Muscle layer of duodenum (tissue), 2 donors: ENCODE measurements at regions not wholly inside any gene's neighbourhood (a gene's known extent, or its start where the extent isn't known, plus 50 kb on each side); places are given as distances from the start of the nearest gene placed in this dataset.
"Not testable (repeated sequence)": the region's sequence is repeated elsewhere in the genome, so short reads cannot be mapped to it uniquely, and the experiment has no call there.

Experiments
- H3K27ac ChIP-seq: one replicate; pipeline ENCODE4 v1.7.0; 2013; ENCODE audit warnings: mild to moderate bottlenecking, low read length
- H3K27me3 ChIP-seq: one replicate; pipeline ENCODE4 v1.7.0; 2013; ENCODE audit warnings: low read depth, mild to moderate bottlenecking, control low read depth, low read length
- H3K36me3 ChIP-seq, 2 donors: one replicate each; pipeline ENCODE4 v1.7.0; 2013; ENCODE audit warnings: low read length in 2 of 2, control low read depth in 1 of 2, mild to moderate bottlenecking in 1 of 2; ENCODE audit not compliant: insufficient read depth in 2 of 2, control insufficient read depth in 1 of 2
- H3K4me1 ChIP-seq, 2 donors: one replicate each; pipeline ENCODE4 v1.7.0; 2013; ENCODE audit warnings: low read length in 2 of 2, mild to moderate bottlenecking in 2 of 2, control low read depth in 1 of 2, moderate library complexity in 1 of 2; ENCODE audit not compliant: insufficient read depth in 2 of 2, control insufficient read depth in 1 of 2
- H3K4me3 ChIP-seq, 2 donors: one replicate each; pipeline ENCODE4 v1.7.0; 2013; ENCODE audit warnings: low read length in 2 of 2, low read depth in 1 of 2, mild to moderate bottlenecking in 1 of 2
- H3K9me3 ChIP-seq, 2 donors: one replicate each; pipeline ENCODE4 v1.7.0; 2013; ENCODE audit warnings: low read length in 2 of 2, control low read depth in 1 of 2, mild to moderate bottlenecking in 1 of 2; ENCODE audit not compliant: control insufficient read depth in 1 of 2
- donor health status: healthy.

GRCh38 chr16:26396511-26397235 is 670.1 kb upstream of the C16orf82 start:
- no peaks in the 10 kb centered on the region for H3K27me3 ChIP-seq
- no peak overlapping the region for H3K27ac ChIP-seq

DNA sequence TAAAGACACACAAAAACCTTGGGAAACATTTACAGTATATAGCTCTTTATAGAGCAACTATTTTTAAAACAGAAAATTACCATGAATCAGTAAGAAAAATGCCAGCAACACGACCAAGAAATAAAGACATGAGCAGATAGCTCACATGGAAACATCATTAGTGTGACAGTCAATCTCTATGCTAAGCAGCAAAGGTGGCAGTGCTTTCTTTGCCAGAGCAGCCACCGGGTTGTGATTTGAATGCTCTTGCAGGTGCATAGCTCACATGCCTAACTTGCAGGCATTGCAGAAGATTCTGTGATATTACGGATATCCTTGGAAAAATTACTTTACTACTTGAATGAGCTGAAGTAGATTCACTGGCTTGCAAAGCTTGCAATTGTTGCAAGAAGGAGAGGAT is 652.9 kb upstream of the C16orf82 start:
- H3K27me3 ChIP-seq: no peaks in the 10 kb centered on the region
- H3K27ac ChIP-seq: no peak overlapping the region
- no peak overlapping the region for H3K4me3 ChIP-seq
- no peaks in the 10 kb centered on the region for H3K9me3 ChIP-seq
- no peaks in the 10 kb centered on the region for H3K36me3 ChIP-seq
- H3K4me1 ChIP-seq: no peaks in the 10 kb centered on the region

More at GRCh38 chr16:26396511-26397235, 670.1 kb upstream of the C16orf82 start:
- no peaks in the 10 kb centered on the region for H3K36me3 ChIP-seq
- H3K9me3 ChIP-seq: peaks cover 3 to 5% of the 10 kb centered on the region in 2 donors
- no peak overlapping the region for H3K4me3 ChIP-seq
- no peaks in the 10 kb centered on the region for H3K4me1 ChIP-seq

DNA sequence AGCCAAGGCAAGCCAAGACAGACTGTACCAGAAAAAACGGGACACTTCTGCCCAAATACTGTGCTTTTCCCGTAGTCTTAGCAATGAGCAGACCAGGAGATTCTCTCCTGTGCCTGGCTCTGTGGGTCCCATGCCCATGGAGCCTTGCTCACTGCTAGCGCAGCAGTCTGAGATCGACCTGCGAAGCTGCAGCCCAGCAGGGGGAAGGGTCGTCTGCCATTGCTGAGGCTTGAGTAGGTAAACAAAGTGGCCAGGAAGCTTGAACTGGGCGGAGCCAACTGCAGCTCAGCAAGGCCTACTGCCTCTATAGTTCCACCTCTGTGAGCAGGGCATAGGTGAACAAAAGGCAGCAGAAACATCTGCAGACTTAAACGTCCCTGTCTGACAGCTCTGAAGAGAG is 647.3 kb upstream of the C16orf82 start:
- not testable (repeated sequence) for H3K36me3 ChIP-seq, H3K27me3 ChIP-seq, H3K27ac ChIP-seq, H3K4me1 ChIP-seq, H3K9me3 ChIP-seq, H3K4me3 ChIP-seq

DNA sequence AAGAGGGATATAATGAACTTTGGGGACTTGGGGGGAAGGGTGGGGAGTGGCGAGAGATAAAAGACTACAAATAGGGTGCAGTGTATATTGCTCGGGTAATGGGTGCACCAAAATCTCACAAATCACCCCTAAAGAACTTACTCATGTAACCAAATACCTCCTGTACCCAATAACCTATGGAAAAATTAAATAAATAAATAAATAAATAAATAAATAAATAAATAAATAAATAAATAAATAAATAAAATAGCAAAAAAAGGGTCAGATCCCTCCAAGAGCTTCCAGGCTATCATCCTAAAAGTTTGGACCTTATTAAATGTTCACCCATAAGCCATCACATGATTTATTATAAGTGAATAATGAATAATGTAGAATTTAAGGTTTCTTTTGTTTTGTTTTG is 636.1 kb upstream of the C16orf82 start:
- Histone ChIP-seq H3K36me3 (no peaks in the 10 kb centered on the region), H3K27ac (no peak overlapping the region), H3K27me3 (no peaks in the 10 kb centered on the region), H3K4me3 (no peak overlapping the region), H3K4me1 (no peaks in the 10 kb centered on the region), H3K9me3 (no peaks in the 10 kb centered on the region)

DNA sequence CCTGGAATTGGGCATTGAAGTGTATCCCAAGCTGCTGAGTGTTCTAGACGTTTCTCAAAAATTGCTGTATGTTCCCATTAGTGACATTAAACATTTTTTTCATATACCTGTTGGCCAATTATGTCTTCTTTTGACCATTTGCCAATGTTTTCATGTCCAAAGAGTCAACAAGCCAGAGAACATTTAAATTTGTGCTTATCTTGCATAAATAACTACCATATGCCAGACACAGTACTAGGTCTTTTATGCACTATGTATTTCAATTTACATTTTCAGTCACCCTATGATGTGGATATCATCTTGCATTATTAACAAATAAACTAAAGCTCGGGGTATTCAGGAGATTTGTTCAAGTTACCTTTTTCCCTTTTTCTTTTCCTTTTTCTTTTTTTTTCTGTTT is 632.9 kb upstream of the C16orf82 start:
- H3K27ac ChIP-seq: no peak overlapping the region
- no peaks in the 10 kb centered on the region for H3K4me1 ChIP-seq
- no peak overlapping the region for H3K4me3 ChIP-seq
- H3K9me3 ChIP-seq: no peaks in the 10 kb centered on the region
- no peaks in the 10 kb centered on the region for H3K27me3 ChIP-seq
- H3K36me3 ChIP-seq: no peaks in the 10 kb centered on the region

DNA sequence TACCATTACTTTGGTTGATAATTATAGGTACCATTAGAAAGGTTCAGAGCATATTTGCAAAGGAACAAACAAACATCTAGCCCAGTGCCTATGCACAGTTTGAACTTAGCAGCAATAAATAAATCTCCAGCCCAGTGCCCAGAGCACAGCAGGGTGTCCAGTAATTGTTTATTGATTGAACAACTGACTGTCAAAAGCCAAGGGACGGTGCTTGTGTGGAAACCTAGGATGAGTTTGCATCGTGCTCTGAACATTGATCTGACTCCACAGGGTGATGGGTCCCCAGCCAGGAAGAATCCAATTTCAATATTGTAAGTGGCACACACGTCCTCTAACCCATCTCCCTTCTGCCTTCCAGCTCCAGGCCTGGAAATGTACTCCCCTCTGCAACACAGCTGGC is 625.5 kb upstream of the C16orf82 start:
- no peaks in the 10 kb centered on the region for H3K9me3 ChIP-seq
- H3K4me1 ChIP-seq: no peaks in the 10 kb centered on the region
- H3K27ac ChIP-seq: no peak overlapping the region
- H3K4me3 ChIP-seq: no peak overlapping the region
- H3K27me3 ChIP-seq: no peaks in the 10 kb centered on the region
- no peaks in the 10 kb centered on the region for H3K36me3 ChIP-seq

- H3K9me3 ChIP-seq: no peaks in the 10 kb centered on the region
- no peaks in the 10 kb centered on the region for H3K36me3 ChIP-seq
- no peak overlapping the region for H3K4me3 ChIP-seq
- H3K27me3 ChIP-seq: no peaks in the 10 kb centered on the region
- H3K4me1 ChIP-seq: no peaks in the 10 kb centered on the region
- no peak overlapping the region for H3K27ac ChIP-seq
Observed at GRCh38 chr16:26442321-26442720, 624.4 kb upstream of the C16orf82 start.

GRCh38 chr16:26447570-26447969 is 619.2 kb upstream of the C16orf82 start:
- Histone ChIP-seq H3K4me3 (no peak overlapping the region), H3K27ac (no peak overlapping the region), H3K36me3 (no peaks in the 10 kb centered on the region), H3K9me3 (peaks cover 0 to 6% of the 10 kb centered on the region in 2 donors), H3K27me3 (no peaks in the 10 kb centered on the region), H3K4me1 (no peaks in the 10 kb centered on the region)

DNA sequence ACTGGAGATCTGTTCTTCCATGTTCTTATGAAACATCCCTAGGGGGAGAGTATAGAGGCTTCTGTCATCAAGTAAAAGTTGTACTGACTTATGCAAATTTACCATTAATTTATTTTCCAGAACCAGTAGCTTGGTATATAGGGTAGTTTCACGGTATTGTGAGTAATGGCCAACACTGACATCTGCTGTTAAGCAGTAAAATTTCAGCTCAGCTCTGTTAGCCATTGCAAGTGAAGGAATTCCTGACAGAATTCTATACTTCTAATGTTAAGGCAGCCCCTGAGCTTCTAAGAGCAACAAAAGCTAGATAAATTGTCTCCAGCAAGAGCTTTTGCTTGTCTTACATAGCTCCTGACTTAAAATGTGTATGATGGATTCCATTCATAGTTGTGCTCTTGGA is 613.5 kb upstream of the C16orf82 start:
- Histone ChIP-seq H3K27ac (no peak overlapping the region), H3K36me3 (no peaks in the 10 kb centered on the region), H3K27me3 (no peaks in the 10 kb centered on the region), H3K4me1 (no peaks in the 10 kb centered on the region), H3K4me3 (no peak overlapping the region), H3K9me3 (no peaks in the 10 kb centered on the region)

DNA sequence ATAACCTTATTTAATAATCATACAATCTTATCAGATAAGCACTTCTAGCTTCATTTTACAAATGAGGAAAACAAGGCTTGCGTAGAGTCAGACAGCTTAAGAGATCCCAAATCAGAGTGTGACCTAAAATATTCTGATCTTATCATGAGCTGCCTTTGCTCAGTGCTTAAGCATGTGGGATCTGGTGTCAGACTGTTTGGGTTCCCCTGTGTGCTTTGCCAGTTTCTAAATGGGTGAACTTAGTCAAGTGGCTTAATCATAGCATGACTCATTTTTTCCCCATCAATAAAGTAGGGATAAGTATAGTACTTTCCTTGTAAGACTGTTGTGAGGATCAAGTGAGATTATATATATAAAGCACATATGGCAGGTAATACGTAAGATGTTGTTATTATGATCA is 612.6 kb upstream of the C16orf82 start:
- H3K27ac ChIP-seq: no peak overlapping the region
- H3K9me3 ChIP-seq: no peaks in the 10 kb centered on the region
- no peaks in the 10 kb centered on the region for H3K4me1 ChIP-seq
- H3K4me3 ChIP-seq: no peak overlapping the region
- no peaks in the 10 kb centered on the region for H3K27me3 ChIP-seq
- no peaks in the 10 kb centered on the region for H3K36me3 ChIP-seq

DNA sequence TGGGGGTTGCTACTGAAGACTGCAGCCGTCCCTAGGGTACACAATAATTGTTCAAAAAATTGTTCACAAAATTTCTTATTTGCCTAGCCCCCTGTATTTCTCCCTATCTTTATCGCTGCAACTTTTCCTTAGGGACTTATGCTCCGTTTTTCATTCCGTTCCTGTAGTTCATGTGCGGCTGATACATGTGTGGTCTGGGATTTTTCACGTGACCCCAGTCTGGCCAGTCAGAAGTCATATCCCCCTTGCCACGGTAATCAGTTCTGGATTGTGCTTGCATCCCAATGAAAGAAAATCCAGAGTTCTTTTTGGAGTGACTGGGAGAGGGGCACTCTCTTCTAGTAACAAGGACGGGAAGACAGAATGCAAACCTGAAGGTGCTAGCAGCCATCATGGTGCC is 610.7 kb upstream of the C16orf82 start:
- Histone ChIP-seq H3K27me3 (no peaks in the 10 kb centered on the region), H3K4me3 (no peak overlapping the region), H3K27ac (no peak overlapping the region), H3K4me1 (no peaks in the 10 kb centered on the region), H3K36me3 (no peaks in the 10 kb centered on the region), H3K9me3 (no peaks in the 10 kb centered on the region)

DNA sequence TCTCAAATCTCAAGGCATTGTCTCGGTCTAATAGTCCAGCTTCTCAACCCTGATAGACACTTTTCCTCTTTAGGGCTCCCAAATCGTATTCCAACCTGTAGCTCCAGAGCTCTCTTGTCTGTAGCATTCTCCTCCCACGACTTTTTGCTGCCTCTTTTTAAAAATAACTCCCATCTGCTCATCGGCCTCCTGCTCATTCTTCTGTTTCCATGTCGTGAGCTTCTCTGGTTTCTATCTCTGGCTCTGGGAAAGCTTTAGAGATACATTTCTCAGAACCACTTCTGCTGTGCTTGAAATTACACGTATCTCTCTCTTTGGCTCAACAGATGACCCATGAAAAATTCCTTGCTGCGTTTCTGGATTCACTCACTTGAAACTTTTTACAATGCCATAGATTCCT is 609.6 kb upstream of the C16orf82 start:
- no peaks in the 10 kb centered on the region for H3K4me1 ChIP-seq
- H3K27ac ChIP-seq: no peak overlapping the region
- H3K27me3 ChIP-seq: no peaks in the 10 kb centered on the region
- no peaks in the 10 kb centered on the region for H3K9me3 ChIP-seq
- H3K4me3 ChIP-seq: no peak overlapping the region
- no peaks in the 10 kb centered on the region for H3K36me3 ChIP-seq
